DND-41 (cell line): ENCODE measurements at regions not wholly inside any gene's neighbourhood (a gene's known extent, or its start where the extent isn't known, plus 50 kb on each side); places are given as distances from the start of the nearest gene placed in this dataset.

ENCODE experiments used
- ATAC-seq: fragments of 200-7000 bp; cut with Tn5 transposase; 3 replicates; pipeline ENCODE4 v1.9.1; 2021; ENCODE audit warnings: low read depth; ENCODE audit not compliant: insufficient read depth
- DNase-seq: peaks from one replicate; pipeline ENCODE4 v3.0.0-alpha.2; 2020
- H2AFZ ChIP-seq: 2 replicates; pipeline ENCODE4 v1.6.0; 2012; ENCODE audit warnings: low read depth, low read length
- H3K27ac ChIP-seq: 2 replicates; pipeline ENCODE4 v1.5.1; 2012; ENCODE audit warnings: low read length, inconsistent platforms
- H3K27me3 ChIP-seq: fragments of 200-600 bp; sonication (generic); 2 replicates; pipeline ENCODE4 v1.6.0; 2012; ENCODE audit warnings: low read length, mild to moderate bottlenecking, inconsistent platforms; ENCODE audit not compliant: insufficient read depth, poor library complexity
- H3K36me3 ChIP-seq: 2 replicates; pipeline ENCODE4 v1.5.1; 2012; ENCODE audit warnings: low read length, inconsistent platforms; ENCODE audit not compliant: insufficient read depth
- H3K4me1 ChIP-seq: 2 replicates; pipeline ENCODE4 v1.5.1; 2012; ENCODE audit warnings: mild to moderate bottlenecking, low read length; ENCODE audit not compliant: insufficient read depth
- H3K4me2 ChIP-seq: 2 replicates; pipeline ENCODE4 v1.6.0; 2012; ENCODE audit warnings: mild to moderate bottlenecking, moderate library complexity, low read length, inconsistent platforms; ENCODE audit not compliant: insufficient read depth
- H3K4me3 ChIP-seq, 2 experiments: fragments of 200-600 bp in 1 of 2; shearing (Covaris generic) in 1 of 2; 2 replicates each; pipeline ENCODE4 v1.5.1; 2012 to 2016; ENCODE audit warnings: inconsistent platforms in 2 of 2, low read length in 2 of 2, mild to moderate bottlenecking in 2 of 2, low read depth in 1 of 2, moderate library complexity in 1 of 2
- H3K79me2 ChIP-seq: 2 replicates; pipeline ENCODE4 v1.6.0; 2012; ENCODE audit warnings: low read length, inconsistent platforms; ENCODE audit not compliant: insufficient read depth
- H3K9ac ChIP-seq: 2 replicates; pipeline ENCODE4 v1.6.0; 2012; ENCODE audit warnings: low read depth, mild to moderate bottlenecking, inconsistent platforms, low read length, moderate library complexity
- H3K9me3 ChIP-seq: 2 replicates; pipeline ENCODE4 v1.5.1; 2012; ENCODE audit warnings: low read length, moderate library complexity, mild to moderate bottlenecking, inconsistent platforms; ENCODE audit not compliant: insufficient read depth, severe bottlenecking
- H4K20me1 ChIP-seq: 2 replicates; pipeline ENCODE4 v1.6.0; 2012; ENCODE audit warnings: low read length; ENCODE audit not compliant: insufficient read depth
- EZH2 ChIP-seq: IDR thresholded peaks from 3 replicates; pipeline ENCODE4 v1.6.1; 2012; ENCODE audit warnings: borderline replicate concordance, low read depth, mild to moderate bottlenecking, moderate library complexity, low read length, inconsistent platforms; ENCODE audit not compliant: severe bottlenecking
- TF ChIP-seq, protein P1 (sequence below): IDR thresholded peaks from 2 replicates; pipeline ENCODE4 v1.5.1; 2012; ENCODE audit warnings: borderline replicate concordance, low read length, moderate library complexity, mild to moderate bottlenecking; ENCODE audit not compliant: poor library complexity, severe bottlenecking; ENCODE audit errors: extremely low read depth

DNA sequence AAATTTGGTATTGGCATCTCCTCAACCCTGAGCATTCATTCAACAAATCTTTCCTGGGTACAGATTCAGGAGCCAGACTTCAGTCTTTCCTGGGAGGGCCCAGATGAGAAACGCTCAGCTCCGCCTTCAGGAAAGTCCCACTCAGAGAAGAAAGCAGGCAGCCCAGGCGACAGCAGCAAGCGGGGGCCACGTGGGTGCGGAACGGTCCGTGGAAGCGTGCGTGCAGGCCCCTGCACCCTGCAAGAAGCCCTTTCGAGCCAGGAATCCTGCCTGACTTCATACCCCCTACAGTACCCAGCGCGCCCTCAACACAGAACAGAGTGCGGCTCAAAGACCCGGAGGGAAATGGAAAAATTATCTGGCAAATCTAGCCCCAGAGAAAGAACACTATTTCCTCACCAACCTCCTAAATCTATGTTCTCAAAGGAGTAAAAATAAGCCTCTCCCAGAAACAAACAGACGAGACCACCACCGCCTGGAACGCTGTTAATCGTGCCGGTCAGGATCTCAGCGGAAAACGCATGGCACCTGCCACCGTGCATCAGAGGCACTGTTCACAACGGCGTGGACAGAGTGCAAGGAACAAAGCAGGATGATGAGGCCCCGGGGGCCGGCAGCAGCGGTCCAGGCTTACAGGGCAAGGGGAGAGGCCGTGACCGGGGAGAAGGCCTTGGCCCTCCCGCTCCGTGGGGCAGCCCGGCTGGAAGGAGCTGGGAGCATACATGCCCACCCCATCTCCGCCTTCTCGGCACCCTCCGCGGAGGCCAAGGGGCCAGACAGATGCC, 318.3 kb downstream of the EIPR1 start:
- H3K9me3 ChIP-seq, result no peaks in the 10 kb centered on the region
- no peak overlapping the region for H2AFZ ChIP-seq
- no peaks in the 10 kb centered on the region for H4K20me1 ChIP-seq
- H3K4me2 ChIP-seq, result no peak overlapping the region
- ATAC-seq (no peak), DNase-seq (no peak)
- H3K4me1 ChIP-seq, result no peaks in the 10 kb centered on the region
- no peak overlapping the region for H3K9ac ChIP-seq
- H3K27ac ChIP-seq, result no peak overlapping the region
- H3K79me2 ChIP-seq, result no peaks in the 10 kb centered on the region
- TF ChIP-seq, protein P1, sequence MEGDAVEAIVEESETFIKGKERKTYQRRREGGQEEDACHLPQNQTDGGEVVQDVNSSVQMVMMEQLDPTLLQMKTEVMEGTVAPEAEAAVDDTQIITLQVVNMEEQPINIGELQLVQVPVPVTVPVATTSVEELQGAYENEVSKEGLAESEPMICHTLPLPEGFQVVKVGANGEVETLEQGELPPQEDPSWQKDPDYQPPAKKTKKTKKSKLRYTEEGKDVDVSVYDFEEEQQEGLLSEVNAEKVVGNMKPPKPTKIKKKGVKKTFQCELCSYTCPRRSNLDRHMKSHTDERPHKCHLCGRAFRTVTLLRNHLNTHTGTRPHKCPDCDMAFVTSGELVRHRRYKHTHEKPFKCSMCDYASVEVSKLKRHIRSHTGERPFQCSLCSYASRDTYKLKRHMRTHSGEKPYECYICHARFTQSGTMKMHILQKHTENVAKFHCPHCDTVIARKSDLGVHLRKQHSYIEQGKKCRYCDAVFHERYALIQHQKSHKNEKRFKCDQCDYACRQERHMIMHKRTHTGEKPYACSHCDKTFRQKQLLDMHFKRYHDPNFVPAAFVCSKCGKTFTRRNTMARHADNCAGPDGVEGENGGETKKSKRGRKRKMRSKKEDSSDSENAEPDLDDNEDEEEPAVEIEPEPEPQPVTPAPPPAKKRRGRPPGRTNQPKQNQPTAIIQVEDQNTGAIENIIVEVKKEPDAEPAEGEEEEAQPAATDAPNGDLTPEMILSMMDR, result no peak
- no peak for TF ChIP-seq EZH2
- no peaks in the 10 kb centered on the region for H3K36me3 ChIP-seq
- no peaks in the 10 kb centered on the region for H3K27me3 ChIP-seq
- no peak overlapping the region for H3K4me3 ChIP-seq

DNA sequence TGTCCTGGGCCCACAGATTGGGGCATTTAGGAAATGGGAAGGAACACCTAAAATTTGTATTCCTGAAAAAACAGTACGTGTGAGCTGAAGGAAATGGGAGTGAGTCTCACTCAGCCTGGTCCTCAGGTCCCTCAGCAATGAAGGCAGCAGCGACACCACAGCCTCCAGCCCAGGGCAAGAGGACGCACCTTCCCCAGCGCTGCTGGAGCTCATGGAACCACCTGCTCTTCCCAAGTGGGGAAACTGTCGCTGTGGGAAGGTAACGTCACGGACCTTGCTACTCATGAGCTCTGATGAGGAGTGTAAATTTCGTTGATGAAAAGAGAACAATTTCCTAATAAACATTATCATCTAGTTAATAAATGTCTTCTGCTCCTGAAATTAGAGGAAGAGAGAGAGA, 323.6 kb downstream of the EIPR1 start:
- DNase-seq, result no peak
- no peaks in the 10 kb centered on the region for H3K79me2 ChIP-seq
- TF ChIP-seq, protein P1, result no peak
- TF ChIP-seq EZH2, result no peak
- ATAC-seq, result no peak
- H3K4me1 ChIP-seq, result no peaks in the 10 kb centered on the region
- no peaks in the 10 kb centered on the region for H3K9me3 ChIP-seq
- H3K4me3 ChIP-seq, result no peak overlapping the region
- H4K20me1 ChIP-seq, result no peaks in the 10 kb centered on the region
- no peak overlapping the region for H3K9ac ChIP-seq
- H3K4me2 ChIP-seq, result no peak overlapping the region
- no peaks in the 10 kb centered on the region for H3K27me3 ChIP-seq
- H2AFZ ChIP-seq, result no peak overlapping the region
- no peaks in the 10 kb centered on the region for H3K36me3 ChIP-seq
- H3K27ac ChIP-seq, result no peak overlapping the region

DNA sequence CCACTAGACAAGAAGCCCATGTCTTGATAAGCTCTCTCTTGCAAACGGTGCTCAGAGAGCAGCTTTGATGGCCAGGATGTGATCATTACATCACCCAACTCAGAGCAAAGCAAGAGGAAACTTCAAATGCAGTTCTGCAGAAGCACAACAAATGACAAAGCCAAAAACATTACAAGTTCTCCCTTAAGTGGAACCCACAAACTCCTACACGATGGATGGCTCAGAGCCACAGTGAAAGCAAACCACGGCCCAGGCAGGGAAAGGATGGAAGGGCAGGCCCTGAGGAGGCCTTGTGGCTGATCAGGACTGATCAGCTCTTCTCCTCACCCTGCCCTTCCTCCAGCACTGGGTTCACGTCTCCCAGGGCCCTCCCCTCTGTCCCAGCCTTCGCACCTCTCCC, 326.4 kb downstream of the EIPR1 start:
- Histone ChIP-seq H4K20me1 (no peaks in the 10 kb centered on the region), H3K4me1 (no peaks in the 10 kb centered on the region), H2AFZ (no peak overlapping the region), H3K4me3 (no peak overlapping the region), H3K27ac (no peak overlapping the region), H3K9ac (no peak overlapping the region), H3K79me2 (no peaks in the 10 kb centered on the region), H3K4me2 (no peak overlapping the region), H3K27me3 (no peaks in the 10 kb centered on the region), H3K36me3 (no peaks in the 10 kb centered on the region), H3K9me3 (no peaks in the 10 kb centered on the region)
- no peak for TF ChIP-seq EZH2
- ATAC-seq, result peak; percentile 37; the same call in 1 of the 3 replicates
- DNase-seq, result no peak

DNA sequence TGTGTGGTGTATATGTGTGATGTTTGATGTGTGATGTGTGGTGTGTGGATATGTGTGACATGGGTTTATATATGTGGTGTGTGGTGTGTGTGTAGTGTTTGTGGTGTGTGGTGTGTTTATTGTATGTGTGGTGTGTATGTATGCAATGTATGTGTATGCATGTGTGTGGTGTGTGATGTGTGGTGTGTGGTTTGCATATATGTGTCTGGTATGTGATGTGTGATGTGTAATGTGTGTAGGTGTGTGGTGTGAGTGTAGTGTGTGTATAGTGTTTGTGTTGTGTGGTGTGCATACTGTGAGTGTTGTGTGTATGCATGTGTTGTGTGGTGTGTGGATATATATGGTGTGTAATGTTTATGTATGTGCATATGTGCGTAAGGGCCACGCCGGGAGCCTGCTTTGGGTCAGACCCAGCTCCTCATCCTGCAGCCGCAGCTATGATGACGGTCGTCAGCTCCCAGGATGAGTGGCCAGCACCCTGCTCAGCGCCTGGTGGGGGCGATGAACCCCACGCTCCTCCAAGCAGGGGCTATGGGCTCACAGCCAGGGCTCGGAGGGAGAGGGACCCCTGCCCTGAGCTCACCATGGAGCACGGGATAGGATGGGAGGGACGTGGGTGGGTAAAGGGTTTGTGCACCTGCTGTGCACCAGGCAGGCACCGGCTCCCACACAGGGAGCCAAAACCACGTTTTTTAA, 331.3 kb downstream of the EIPR1 start:
- Histone ChIP-seq H3K9ac (no peak overlapping the region), H3K27ac (no peak overlapping the region), H2AFZ (no peak overlapping the region), H3K4me2 (no peak overlapping the region), H3K27me3 (no peaks in the 10 kb centered on the region), H3K79me2 (no peaks in the 10 kb centered on the region), H4K20me1 (no peaks in the 10 kb centered on the region), H3K4me3 (no peak overlapping the region), H3K36me3 (no peaks in the 10 kb centered on the region), H3K9me3 (peaks cover 4% of the 10 kb centered on the region), H3K4me1 (no peaks in the 10 kb centered on the region)
- no peak for TF ChIP-seq EZH2
- TF ChIP-seq, protein P1, result no peak
- ATAC-seq (0 out of 3 replicates have a peak, but pooled peaks have one; percentile 9), DNase-seq (no peak)
